ENCODE measurements at regions not wholly inside any gene's neighbourhood (a gene's known extent, or its start where the extent isn't known, plus 50 kb on each side); places are given as distances from the start of the nearest gene placed in this dataset.

- no peak for TF ChIP-seq CTCF (conservative IDR thresholded peaks at IDR 0.05; ENCODE audit: low read depth, low read length)
- TF ChIP-seq EZH2 (IDR thresholded peaks at IDR 0.05; ENCODE audit: low read length, unreplicated experiment): no peak
- no peak for TF ChIP-seq EZH2phosphoT487 (IDR thresholded peaks at IDR 0.05; ENCODE audit: borderline replicate concordance, low read length)
Measured at GRCh38 chr2:19048593-19049266, 309.7 kb downstream of the OSR1 start.
